ENCODE measurements at regions not wholly inside any gene's neighbourhood (a gene's known extent, or its start where the extent isn't known, plus 50 kb on each side); places are given as distances from the start of the nearest gene placed in this dataset.
"Not testable (repeated sequence)": the region's sequence is repeated elsewhere in the genome, so short reads cannot be mapped to it uniquely, and the experiment has no call there.

- H3K4me3 ChIP-seq; in situ Hi-C loops (cut with MboI; ENCODE audit: low pct_unique_long_range_greater_than_20kb in 2 of 9, low sequenced_read_pairs in 9 of 9, unreplicated experiment in 9 of 9); ATAC-seq (replicated peaks in 6 of 8); H3K4me1 ChIP-seq (replicated peaks in 1 of 2); H3K27ac ChIP-seq: not testable (repeated sequence)
Measured at GRCh38 chr2:89129440-89129839, 438.0 kb downstream of the RPIA start.

GRCh38 chr2:89130665-89131308 is 439.3 kb downstream of the RPIA start:
- H3K27ac ChIP-seq; H3K4me3 ChIP-seq; in situ Hi-C loops (cut with MboI; ENCODE audit: low pct_unique_long_range_greater_than_20kb in 2 of 9, low sequenced_read_pairs in 9 of 9, unreplicated experiment in 9 of 9); H3K4me1 ChIP-seq (replicated peaks in 1 of 2); ATAC-seq (replicated peaks in 6 of 8): not testable (repeated sequence)
- WGBS, 10 experiments = 0 to 100% (median 74%) methylated on average over 1 to 3 of the region's 10 CpGs; no CpG with 5 or more reads in 4 of the 10 experiments

GRCh38 chr2:89142959-89143358 is 451.5 kb downstream of the RPIA start:
- 0 to 20% methylated on average over 1 to 4 of the region's 5 CpGs; no CpG with 5 or more reads in 8 of the 10 experiments for WGBS, 10 experiments
- in situ Hi-C loops (cut with MboI; ENCODE audit: low pct_unique_long_range_greater_than_20kb in 2 of 9, low sequenced_read_pairs in 9 of 9, unreplicated experiment in 9 of 9); H3K4me1 ChIP-seq (replicated peaks in 1 of 2); H3K27ac ChIP-seq; H3K4me3 ChIP-seq: not testable (repeated sequence)
- peak in 3 of 8 experiments; percentile 58 to 97 (median 86) for ATAC-seq (replicated peaks in 6 of 8)

- in situ Hi-C loops (cut with MboI; ENCODE audit: low pct_unique_long_range_greater_than_20kb in 2 of 9, low sequenced_read_pairs in 9 of 9, unreplicated experiment in 9 of 9); H3K27ac ChIP-seq: not testable (repeated sequence)
Measured at GRCh38 chr2:89145342-89145741, 453.9 kb downstream of the RPIA start.

GRCh38 chr2:89148256-89148655 is 456.8 kb downstream of the RPIA start:
- H3K4me3 ChIP-seq; in situ Hi-C loops (cut with MboI; ENCODE audit: low pct_unique_long_range_greater_than_20kb in 2 of 9, low sequenced_read_pairs in 9 of 9, unreplicated experiment in 9 of 9); ATAC-seq (replicated peaks in 6 of 8); H3K4me1 ChIP-seq (replicated peaks in 1 of 2); H3K27ac ChIP-seq: not testable (repeated sequence)
- WGBS, 10 experiments = 0 to 100% (median 86%) methylated on average over 1 to 2 of the region's 2 CpGs; no CpG with 5 or more reads in 5 of the 10 experiments

More at GRCh38 chr2:89145342-89145741, 453.9 kb downstream of the RPIA start:
- H3K4me1 ChIP-seq (replicated peaks in 1 of 2); H3K4me3 ChIP-seq; ATAC-seq (replicated peaks in 6 of 8): not testable (repeated sequence)
- WGBS, 10 experiments = 100% methylated on average over 1 of the region's 1 CpG; no CpG with 5 or more reads in 9 of the 10 experiments

GRCh38 chr2:89151699-89152098 is 460.2 kb downstream of the RPIA start:
- H3K4me1 ChIP-seq (replicated peaks in 1 of 2); ATAC-seq (replicated peaks in 6 of 8); H3K27ac ChIP-seq; in situ Hi-C loops (cut with MboI; ENCODE audit: low pct_unique_long_range_greater_than_20kb in 2 of 9, low sequenced_read_pairs in 9 of 9, unreplicated experiment in 9 of 9); H3K4me3 ChIP-seq: not testable (repeated sequence)
- WGBS, 10 experiments = no CpG with 5 or more reads among the region's 1 CpG

- ATAC-seq (replicated peaks in 6 of 8); in situ Hi-C loops (cut with MboI; ENCODE audit: low pct_unique_long_range_greater_than_20kb in 2 of 9, low sequenced_read_pairs in 9 of 9, unreplicated experiment in 9 of 9): not testable (repeated sequence)
Measured at GRCh38 chr2:89152501-89152900, 461.0 kb downstream of the RPIA start.

GRCh38 chr2:89153210-89153609 is 461.7 kb downstream of the RPIA start:
- H3K4me3 ChIP-seq; H3K27ac ChIP-seq; in situ Hi-C loops (cut with MboI; ENCODE audit: low pct_unique_long_range_greater_than_20kb in 2 of 9, low sequenced_read_pairs in 9 of 9, unreplicated experiment in 9 of 9); H3K4me1 ChIP-seq (replicated peaks in 1 of 2): not testable (repeated sequence)
- WGBS, 10 experiments = no CpG with 5 or more reads among the region's 2 CpGs
- peak in 1 of 8 experiments; percentile 19 for ATAC-seq (replicated peaks in 6 of 8)

More at GRCh38 chr2:89152501-89152900, 461.0 kb downstream of the RPIA start:
- H3K27ac ChIP-seq; H3K4me1 ChIP-seq (replicated peaks in 1 of 2); H3K4me3 ChIP-seq: not testable (repeated sequence)

- in situ Hi-C loops (cut with MboI; ENCODE audit: low pct_unique_long_range_greater_than_20kb in 2 of 9, low sequenced_read_pairs in 9 of 9, unreplicated experiment in 9 of 9); H3K4me3 ChIP-seq; H3K27ac ChIP-seq; H3K4me1 ChIP-seq (replicated peaks in 1 of 2): not testable (repeated sequence)
- peak; percentile 18 to 97 (median 55) for ATAC-seq (replicated peaks in 6 of 8)
- WGBS, 10 experiments = no CpG with 5 or more reads among the region's 2 CpGs
Measured at GRCh38 chr2:89154247-89154682, 462.8 kb downstream of the RPIA start.

GRCh38 chr2:89160306-89160705 is 468.8 kb downstream of the RPIA start:
- ATAC-seq (replicated peaks in 6 of 8) = peak; percentile 53 to 100 (median 80)
- not testable (repeated sequence) for H3K27ac ChIP-seq

GRCh38 chr2:89161626-89162025 is 470.2 kb downstream of the RPIA start:
- in situ Hi-C loops (cut with MboI; ENCODE audit: low pct_unique_long_range_greater_than_20kb in 2 of 9, low sequenced_read_pairs in 9 of 9, unreplicated experiment in 9 of 9) = not testable (repeated sequence)

More at GRCh38 chr2:89160306-89160705, 468.8 kb downstream of the RPIA start:
- H3K4me1 ChIP-seq (replicated peaks in 1 of 2); H3K4me3 ChIP-seq; in situ Hi-C loops (cut with MboI; ENCODE audit: low pct_unique_long_range_greater_than_20kb in 2 of 9, low sequenced_read_pairs in 9 of 9, unreplicated experiment in 9 of 9): not testable (repeated sequence)
- WGBS, 10 experiments = no CpG with 5 or more reads among the region's 9 CpGs

GRCh38 chr2:89170506-89171173 is 479.2 kb downstream of the RPIA start:
- peak in 5 of 8 experiments; percentile 44 to 91 (median 72) for ATAC-seq (replicated peaks in 6 of 8)

More at GRCh38 chr2:89161626-89162025, 470.2 kb downstream of the RPIA start:
- not testable (repeated sequence) for ATAC-seq (replicated peaks in 6 of 8); H3K4me1 ChIP-seq (replicated peaks in 1 of 2); H3K4me3 ChIP-seq; H3K27ac ChIP-seq
- WGBS, 10 experiments = 0 to 20% methylated on average over 1 of the region's 2 CpGs; no CpG with 5 or more reads in 8 of the 10 experiments

GRCh38 chr2:89171174-89171519 is 479.7 kb downstream of the RPIA start:
- H3K4me1 ChIP-seq (replicated peaks in 1 of 2); H3K4me3 ChIP-seq; H3K27ac ChIP-seq; in situ Hi-C loops (cut with MboI; ENCODE audit: low pct_unique_long_range_greater_than_20kb in 2 of 9, low sequenced_read_pairs in 9 of 9, unreplicated experiment in 9 of 9): not testable (repeated sequence)
- no CpG with 5 or more reads among the region's 1 CpG for WGBS, 10 experiments
- peak in 3 of 8 experiments; percentile 87 to 93 (median 87) for ATAC-seq (replicated peaks in 6 of 8)

More at GRCh38 chr2:89170506-89171173, 479.2 kb downstream of the RPIA start:
- in situ Hi-C loops (cut with MboI; ENCODE audit: low pct_unique_long_range_greater_than_20kb in 2 of 9, low sequenced_read_pairs in 9 of 9, unreplicated experiment in 9 of 9); H3K4me1 ChIP-seq (replicated peaks in 1 of 2); H3K4me3 ChIP-seq; H3K27ac ChIP-seq: not testable (repeated sequence)
- no CpG with 5 or more reads among the region's 4 CpGs for WGBS, 10 experiments

- ATAC-seq (replicated peaks in 6 of 8); in situ Hi-C loops (cut with MboI; ENCODE audit: low pct_unique_long_range_greater_than_20kb in 2 of 9, low sequenced_read_pairs in 9 of 9, unreplicated experiment in 9 of 9); H3K27ac ChIP-seq; H3K4me3 ChIP-seq; H3K4me1 ChIP-seq (replicated peaks in 1 of 2): not testable (repeated sequence)
Measured at GRCh38 chr2:89177004-89177403, 485.5 kb downstream of the RPIA start.

Data from motor neuron (in vitro differentiated cells).